ENCODE measurements at regions not wholly inside any gene's neighbourhood (a gene's known extent, or its start where the extent isn't known, plus 50 kb on each side); places are given as distances from the start of the nearest gene placed in this dataset.

- TF ChIP-seq ZNF274 (IDR thresholded peaks at IDR 0.05; ENCODE audit: low read depth, low read length), result no peak
- TF ChIP-seq YY1 (IDR thresholded peaks at IDR 0.05; ENCODE audit: insufficient read depth, insufficient read length), result no peak
- TF ChIP-seq SUZ12 (IDR thresholded peaks at IDR 0.05; ENCODE audit: extremely low read depth, insufficient read depth, insufficient read length), result no peak
These were observed 214.7 kb downstream of the QDPR start for GRCh38 chr4:17296921-17297890.
